ENCODE measurements at regions not wholly inside any gene's neighbourhood (a gene's known extent, or its start where the extent isn't known, plus 50 kb on each side); places are given as distances from the start of the nearest gene placed in this dataset.

DNA sequence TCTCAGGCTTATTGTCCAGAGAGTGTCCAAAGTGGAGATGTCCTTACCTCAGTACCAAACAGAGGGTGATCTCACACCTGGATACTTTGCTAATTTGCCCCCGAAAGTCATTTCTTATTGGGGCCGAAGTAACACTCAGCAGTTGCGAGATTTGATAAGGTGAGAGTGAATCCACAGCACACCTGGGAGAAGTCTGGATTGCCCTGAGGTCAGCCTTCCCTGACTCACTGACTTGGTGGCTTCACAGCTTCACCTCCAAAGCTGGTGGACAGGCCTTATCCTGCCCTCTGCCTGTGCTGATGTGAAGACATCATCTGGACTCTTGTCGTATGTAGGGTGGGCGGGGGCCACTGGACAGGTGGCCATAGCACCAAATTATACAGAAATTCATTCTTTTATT, 101.9 kb upstream of the ARMC2 start:
- TF ChIP-seq CTCF (IDR thresholded peaks at IDR 0.05; ENCODE audit: extremely low read depth, missing control alignments) = no peak
- DNase-seq (ENCODE audit: low spot score) = no peak

GRCh38 chr6:108746836-108747575, 101.2 kb upstream of the ARMC2 start:
- DNase-seq (ENCODE audit: low spot score) = no peak
- TF ChIP-seq CTCF (IDR thresholded peaks at IDR 0.05; ENCODE audit: extremely low read depth, missing control alignments) = no peak

DNA sequence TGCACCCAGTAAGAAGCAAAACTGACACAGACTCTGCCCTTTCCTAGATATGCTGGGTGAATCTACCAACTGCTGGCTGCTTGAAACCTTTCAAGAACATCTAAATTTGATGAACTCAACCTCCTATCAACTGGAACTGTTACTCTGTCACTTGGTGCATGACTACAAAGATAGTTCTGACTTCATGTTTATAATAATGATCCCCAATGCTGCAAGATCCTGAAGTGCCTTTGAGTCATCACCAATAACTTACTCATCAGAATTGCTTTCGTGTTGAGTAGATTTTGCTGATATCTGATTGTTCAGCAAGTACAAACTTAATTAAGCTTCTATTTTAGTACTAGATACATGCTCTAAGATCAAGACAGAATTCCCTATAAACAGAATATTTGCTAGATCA, 100.2 kb upstream of the ARMC2 start:
- no peak for DNase-seq (ENCODE audit: low spot score)
- TF ChIP-seq CTCF (IDR thresholded peaks at IDR 0.05; ENCODE audit: extremely low read depth, missing control alignments) = no peak

GRCh38 chr6:108748959-108749358, 99.3 kb upstream of the ARMC2 start:
- no peak for DNase-seq (ENCODE audit: low spot score)
- no peak for TF ChIP-seq CTCF (IDR thresholded peaks at IDR 0.05; ENCODE audit: extremely low read depth, missing control alignments)

DNA sequence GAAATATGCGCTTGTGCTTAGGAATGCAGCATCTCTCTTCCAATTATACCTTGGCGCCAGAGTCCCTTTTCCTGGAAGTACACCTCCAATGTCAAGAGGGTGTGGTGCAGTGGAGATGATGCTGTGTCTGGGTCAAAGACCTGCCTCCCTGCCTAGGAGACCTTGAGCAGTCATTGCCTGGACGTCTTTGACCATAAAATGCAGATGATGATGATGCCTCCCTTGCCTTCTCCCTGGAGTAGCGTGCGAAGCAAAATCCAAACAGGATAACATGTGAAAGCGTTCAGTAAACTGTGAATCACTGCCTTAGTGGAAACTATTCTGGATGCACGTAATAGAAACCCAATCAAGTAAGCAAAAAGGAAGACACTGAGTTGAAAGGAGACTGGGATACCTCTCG, 97.4 kb upstream of the ARMC2 start:
- no peak for TF ChIP-seq CTCF (IDR thresholded peaks at IDR 0.05; ENCODE audit: extremely low read depth, missing control alignments)
- no peak for DNase-seq (ENCODE audit: low spot score)

- DNase-seq (ENCODE audit: low spot score) = no peak
- TF ChIP-seq CTCF (IDR thresholded peaks at IDR 0.05; ENCODE audit: extremely low read depth, missing control alignments) = no peak
These were observed 96.9 kb upstream of the ARMC2 start for GRCh38 chr6:108751282-108751681.

DNA sequence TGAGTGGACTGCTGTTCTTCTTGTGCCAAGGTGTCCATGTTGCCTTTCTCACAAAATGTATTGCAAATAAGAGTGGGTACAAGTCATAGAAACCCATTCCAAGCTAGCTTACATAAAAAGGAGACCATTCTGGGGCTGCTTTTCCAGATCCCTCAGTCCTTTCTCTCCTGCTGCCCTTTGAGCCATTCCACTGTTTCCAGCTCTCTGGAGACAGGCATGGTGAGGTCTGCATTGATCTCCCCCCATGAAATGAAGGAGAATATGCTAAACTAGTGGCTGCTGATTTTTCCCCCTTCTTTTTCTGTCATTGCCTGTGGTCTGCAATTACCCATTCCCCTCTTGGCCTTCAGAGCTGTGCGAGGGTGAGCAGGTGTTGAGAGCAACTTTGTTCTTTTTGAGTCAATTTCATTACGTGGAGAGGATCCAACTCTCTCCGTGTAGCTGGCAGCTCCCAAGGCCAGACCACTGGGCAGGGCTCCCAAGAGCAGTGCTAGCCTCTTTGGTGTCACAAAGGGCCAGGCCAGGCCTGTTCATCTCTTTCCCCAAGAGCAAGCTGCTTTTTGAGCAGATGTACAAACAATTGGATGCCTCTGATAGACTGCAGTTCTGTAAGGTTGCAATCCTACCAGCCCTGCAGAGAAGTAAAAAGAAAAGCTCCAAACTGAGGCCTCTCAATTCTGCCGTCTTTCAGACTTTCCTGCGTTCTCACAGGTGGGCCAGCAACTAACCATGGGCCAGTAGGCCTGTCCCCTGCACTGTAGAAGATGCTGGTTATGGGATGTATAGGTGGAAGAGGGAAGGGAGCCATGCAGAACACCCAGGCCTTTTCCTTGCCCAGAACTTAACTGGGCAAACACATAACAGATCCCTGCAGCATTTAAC, 96.1 kb upstream of the ARMC2 start:
- TF ChIP-seq CTCF (IDR thresholded peaks at IDR 0.05; ENCODE audit: extremely low read depth, missing control alignments) = no peak
- no peak for DNase-seq (ENCODE audit: low spot score)
